GM23248 (cell line): ENCODE measurements at regions not wholly inside any gene's neighbourhood (a gene's known extent, or its start where the extent isn't known, plus 50 kb on each side); places are given as distances from the start of the nearest gene placed in this dataset.
A peak's percentile ranks its signal among the peaks of the same experiment; 100 is the strongest.

Experiments used
- DNase-seq: peaks from one replicate; pipeline ENCODE4 v3.0.0-alpha.2; 2015
- H2AFZ ChIP-seq: fragments of 200-600 bp; sonication (generic); 2 replicates; pipeline ENCODE4 v1.6.1; 2016; ENCODE audit warnings: antibody characterized with exemption
- H3F3A ChIP-seq: fragments of 200-600 bp; sonication (generic); 2 replicates; pipeline ENCODE4 v1.6.1; 2016; ENCODE audit warnings: mild to moderate bottlenecking, antibody characterized with exemption, mixed run types; ENCODE audit not compliant: insufficient read depth
- H3K27ac ChIP-seq: fragments of 200-600 bp; sonication (generic); 2 replicates; pipeline ENCODE4 v1.5.1; 2016; ENCODE audit warnings: mild to moderate bottlenecking
- H3K27me3 ChIP-seq: fragments of 200-600 bp; sonication (generic); replicated peaks from 2 replicates; pipeline ENCODE4 v1.6.1; 2016; ENCODE audit warnings: mild to moderate bottlenecking; ENCODE audit not compliant: insufficient read depth
- H3K36me3 ChIP-seq: fragments of 200-600 bp; sonication (generic); 2 replicates; pipeline ENCODE4 v1.6.1; 2016; ENCODE audit warnings: low read depth, mild to moderate bottlenecking
- H3K4me1 ChIP-seq: fragments of 200-600 bp; sonication (generic); 2 replicates; pipeline ENCODE4 v1.6.1; 2016; ENCODE audit warnings: mild to moderate bottlenecking; ENCODE audit not compliant: insufficient read depth
- H3K4me2 ChIP-seq: fragments of 200-600 bp; sonication (generic); one replicate; pipeline ENCODE4 v1.6.1; 2016; ENCODE audit warnings: mild to moderate bottlenecking; ENCODE audit not compliant: unreplicated experiment
- H3K4me3 ChIP-seq: fragments of 200-600 bp; sonication (generic); 2 replicates; pipeline ENCODE4 v1.5.1; 2016; ENCODE audit warnings: mild to moderate bottlenecking
- H3K79me2 ChIP-seq: fragments of 200-600 bp; sonication (generic); 2 replicates; pipeline ENCODE4 v1.6.1; 2016; ENCODE audit warnings: mild to moderate bottlenecking; ENCODE audit not compliant: insufficient read depth
- H3K9ac ChIP-seq: fragments of 200-600 bp; sonication (generic); 2 replicates; pipeline ENCODE4 v1.6.1; 2016; ENCODE audit warnings: mild to moderate bottlenecking
- H3K9me2 ChIP-seq: fragments of 200-600 bp; sonication (generic); 2 replicates; pipeline ENCODE4 v1.6.1; 2016; ENCODE audit warnings: mixed run types, mild to moderate bottlenecking, moderate library complexity; ENCODE audit not compliant: insufficient read depth
- H3K9me3 ChIP-seq: fragments of 200-600 bp; sonication (generic); one replicate; pipeline ENCODE4 v1.6.1; 2017; ENCODE audit warnings: low read depth
- H4K20me1 ChIP-seq: fragments of 200-600 bp; sonication (generic); 2 replicates; pipeline ENCODE4 v1.6.0; 2016; ENCODE audit not compliant: insufficient read depth
- EZH2 ChIP-seq: fragments of 200-600 bp; sonication (generic); IDR thresholded peaks from 2 replicates; pipeline ENCODE4 v1.6.1; 2018; ENCODE audit warnings: antibody characterized with exemption, mild to moderate bottlenecking; ENCODE audit not compliant: insufficient read depth, poor library complexity, severe bottlenecking
- EZH2phosphoT487 ChIP-seq: fragments of 200-600 bp; sonication (generic); IDR thresholded peaks from 2 replicates; pipeline ENCODE4 v1.6.1; 2018; ENCODE audit warnings: antibody characterized with exemption, moderate library complexity, mild to moderate bottlenecking, low read depth; ENCODE audit not compliant: insufficient read depth
- WGBS, 2 experiments: methylation state at CpG; one replicate each; pipeline ENCODE4 v1.1.6; 2015 to 2017; ENCODE audit warnings: low lambda C conversion rate in 2 of 2, low coverage in 1 of 2; ENCODE audit errors: missing lambda C conversion rate in 2 of 2; 5-methylcytosine and 5-hydroxymethylcytosine counted together
- in situ Hi-C: fragments of 300-500 bp; cut with MboI; formaldehyde crosslinking; loops from 2 replicates; pipeline ENCODE4 v1.15.0; 2020

DNA sequence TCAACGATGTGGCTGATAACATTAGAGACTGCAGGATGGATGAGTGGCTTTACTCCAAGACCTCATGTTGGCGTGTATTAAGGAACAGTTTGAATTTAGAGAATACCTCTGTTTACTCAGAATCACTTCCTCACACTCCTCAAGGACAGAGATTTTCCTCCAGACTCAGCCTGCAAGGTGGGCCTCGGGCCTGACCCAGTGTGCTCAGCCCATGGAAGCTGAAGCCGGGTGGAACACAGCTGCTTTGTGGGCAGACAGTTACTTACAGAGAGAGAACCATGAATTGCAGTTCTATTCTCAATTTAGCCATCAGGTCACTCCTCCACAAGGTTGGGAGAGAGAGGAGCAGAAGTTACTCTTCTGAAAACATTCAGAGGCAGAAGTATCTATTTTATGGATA lies 135.8 kb downstream of the SNX19 start:
- H3K27ac ChIP-seq, result no peak overlapping the region
- WGBS, 2 experiments, result 90 to 91% methylated on average over 4 of the region's 4 CpGs
- H3F3A ChIP-seq, result peaks cover 34% of the 10 kb centered on the region
- peaks cover 30% of the 10 kb centered on the region for H3K4me1 ChIP-seq
- H3K36me3 ChIP-seq, result no peaks in the 10 kb centered on the region
- no peak for DNase-seq
- no peak overlapping the region for H3K4me2 ChIP-seq
- in situ Hi-C loops, result no loop called here
- no peak overlapping the region for H3K9ac ChIP-seq
- H3K27me3 ChIP-seq, result no peaks in the 10 kb centered on the region
- no peak overlapping the region for H2AFZ ChIP-seq
- no peaks in the 10 kb centered on the region for H4K20me1 ChIP-seq
- no peaks in the 10 kb centered on the region for H3K79me2 ChIP-seq
- H3K9me3 ChIP-seq, result no peaks in the 10 kb centered on the region
- no peak overlapping the region for H3K4me3 ChIP-seq
- H3K9me2 ChIP-seq, result no peaks in the 10 kb centered on the region
- TF ChIP-seq EZH2phosphoT487, result no peak
- no peak for TF ChIP-seq EZH2

GRCh38 chr11:130781931-130782330 lies 134.3 kb downstream of the SNX19 start:
- Histone ChIP-seq H2AFZ (no peak overlapping the region), H3K9me3 (no peaks in the 10 kb centered on the region), H4K20me1 (no peaks in the 10 kb centered on the region), H3K36me3 (no peaks in the 10 kb centered on the region), H3K27ac (peak overlapping the region; percentile 82), H3K9ac (peak overlapping the region; percentile 58), H3K4me1 (peaks cover 32% of the 10 kb centered on the region), H3K9me2 (no peaks in the 10 kb centered on the region), H3K4me2 (peak overlapping the region; percentile 89), H3K4me3 (peak overlapping the region; percentile 54), H3F3A (peaks cover 34% of the 10 kb centered on the region), H3K27me3 (no peaks in the 10 kb centered on the region), H3K79me2 (no peaks in the 10 kb centered on the region)
- TF ChIP-seq EZH2, result no peak
- 0 out of 2 replicates have a peak, but pooled peaks have one; percentile 38 for TF ChIP-seq EZH2phosphoT487
- DNase-seq, result peak; percentile 94
- in situ Hi-C loops, result no loop called here
- WGBS, 2 experiments, result 0 to 2% methylated on average over 2 of the region's 2 CpGs

GRCh38 chr11:130782361-130783222 lies 133.7 kb downstream of the SNX19 start:
- DNase-seq, result peak; percentile 79
- Histone ChIP-seq H2AFZ (peak overlapping the region; percentile 47), H3K4me3 (peak overlapping the region; percentile 54), H3K79me2 (no peaks in the 10 kb centered on the region), H3K27me3 (no peaks in the 10 kb centered on the region), H3K27ac (peak overlapping the region; percentile 82), H3K9me2 (no peaks in the 10 kb centered on the region), H4K20me1 (no peaks in the 10 kb centered on the region), H3F3A (peaks cover 34% of the 10 kb centered on the region), H3K4me2 (peak overlapping the region; percentile 89), H3K4me1 (peaks cover 39% of the 10 kb centered on the region), H3K9ac (peak overlapping the region; percentile 58), H3K9me3 (no peaks in the 10 kb centered on the region), H3K36me3 (no peaks in the 10 kb centered on the region)
- TF ChIP-seq EZH2 (no peak), EZH2phosphoT487 (no peak)
- WGBS, 2 experiments, result 5% methylated on average over 14 of the region's 14 CpGs
- in situ Hi-C loops, result no loop called here

GRCh38 chr11:130783323-130783722 lies 133.0 kb downstream of the SNX19 start:
- 95 to 96% methylated on average over 2 of the region's 2 CpGs for WGBS, 2 experiments
- no peaks in the 10 kb centered on the region for H3K36me3 ChIP-seq
- no peaks in the 10 kb centered on the region for H4K20me1 ChIP-seq
- peaks cover 39% of the 10 kb centered on the region for H3F3A ChIP-seq
- TF ChIP-seq EZH2phosphoT487, result no peak
- H2AFZ ChIP-seq, result peak overlapping the region; percentile 47; the same call in 1 of the 2 replicates
- 0 out of 2 replicates have a peak overlapping the region, but pooled peaks have one; percentile 54 for H3K4me3 ChIP-seq
- H3K79me2 ChIP-seq, result no peaks in the 10 kb centered on the region
- peaks cover 45% of the 10 kb centered on the region for H3K4me1 ChIP-seq
- no peaks in the 10 kb centered on the region for H3K9me2 ChIP-seq
- peak overlapping the region; percentile 82 for H3K27ac ChIP-seq
- H3K9ac ChIP-seq, result peak overlapping the region; percentile 58
- peak; percentile 21 for DNase-seq
- H3K9me3 ChIP-seq, result no peaks in the 10 kb centered on the region
- in situ Hi-C loops, result no loop called here
- H3K4me2 ChIP-seq, result peak overlapping the region; percentile 89
- H3K27me3 ChIP-seq, result no peaks in the 10 kb centered on the region
